Activated T-cell treated with anti-CD3 and anti-CD28 coated beads, Interleukin-2, amount 50 U/mL, for 72 hours (primary cell): ENCODE measurements at regions not wholly inside any gene's neighbourhood (a gene's known extent, or its start where the extent isn't known, plus 50 kb on each side); places are given as distances from the start of the nearest gene placed in this dataset.
A peak's percentile ranks its signal among the peaks of the same experiment; 100 is the strongest.

Experiments used
- ATAC-seq, 2 donors: fragments of 150-1000 bp; cut with Tn5 transposase; replicated peaks in 1 of 2; 2 replicates each; pipeline ENCODE4 v1.10.0; 2021; ENCODE audit warnings: moderate library complexity in 2 of 2, mild to moderate bottlenecking in 1 of 2
- DNase-seq, 2 donors: peaks; one replicate each; pipeline ENCODE4 v3.0.0; 2021 to 2022; ENCODE audit warnings: mixed read lengths in 1 of 2
- H3K27ac Mint-ChIP-seq: one replicate; pipeline ENCODE4 v1.8.0; 2022; ENCODE audit warnings: mild to moderate bottlenecking, moderate library complexity, mixed read lengths
- H3K27me3 Mint-ChIP-seq: one replicate; pipeline ENCODE4 v1.8.0; 2022; ENCODE audit warnings: low read depth, mixed read lengths
- H3K36me3 Mint-ChIP-seq, 2 donors: one replicate each; pipeline ENCODE4 v1.8.0; 2022; ENCODE audit warnings: mixed read lengths in 2 of 2, mild to moderate bottlenecking in 1 of 2; ENCODE audit not compliant: insufficient read depth in 2 of 2
- H3K4me1 Mint-ChIP-seq: one replicate; pipeline ENCODE4 v1.8.0; 2022; ENCODE audit warnings: low read depth, mixed read lengths
- H3K4me3 Mint-ChIP-seq, 2 donors: one replicate each; pipeline ENCODE4 v1.8.0; 2022; ENCODE audit warnings: mild to moderate bottlenecking in 2 of 2, mixed read lengths in 2 of 2, moderate library complexity in 2 of 2
- H3K9me3 Mint-ChIP-seq, 2 donors: one replicate each; pipeline ENCODE4 v1.8.0; 2022; ENCODE audit warnings: mixed read lengths in 2 of 2

DNA sequence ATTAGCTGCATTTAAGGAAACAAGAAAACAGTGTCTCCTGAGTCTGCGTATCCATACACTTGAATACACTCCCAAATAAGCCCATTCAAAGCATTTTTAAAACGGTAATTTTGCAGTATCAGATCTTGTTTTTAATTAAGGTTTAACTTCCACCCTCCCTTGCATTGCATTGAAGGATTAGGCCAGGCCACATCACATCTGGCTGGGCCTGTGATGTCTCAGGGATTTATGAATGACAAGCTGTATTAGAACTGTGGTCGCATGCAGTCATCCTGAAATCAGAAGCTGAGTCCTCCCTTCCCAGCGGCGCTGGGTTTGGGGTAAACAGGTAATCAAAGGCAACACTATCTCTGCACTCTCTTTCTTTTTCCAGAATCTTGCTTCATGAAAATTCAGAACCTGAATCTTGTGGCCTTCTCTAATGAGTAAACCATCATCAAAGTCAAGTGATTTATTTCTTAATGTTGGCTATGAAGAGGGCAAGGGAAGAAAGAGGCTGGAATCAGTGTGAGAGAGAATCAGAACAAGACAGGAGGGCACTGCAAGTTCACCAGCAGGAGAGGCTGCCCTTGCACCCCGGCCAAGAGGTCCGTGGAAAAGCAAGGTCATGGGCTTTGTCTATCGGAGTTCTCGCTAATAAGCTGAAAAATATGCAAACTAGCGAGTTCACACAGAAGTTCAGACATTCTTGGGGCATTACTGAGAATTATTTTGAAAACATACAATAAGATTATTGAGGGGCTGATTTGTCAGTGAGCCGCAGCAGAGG lies 80.0 kb upstream of the ZSWIM6 start:
- H3K27me3 Mint-ChIP-seq = peaks cover 14% of the 10 kb centered on the region
- peak in 1 of 2 donors; percentile 25 for ATAC-seq
- H3K36me3 Mint-ChIP-seq = peaks cover 0 to 3% of the 10 kb centered on the region in 2 donors
- no peak for DNase-seq
- H3K4me3 Mint-ChIP-seq = no peak overlapping the region
- no peak overlapping the region for H3K27ac Mint-ChIP-seq
- peaks cover 0 to 2% of the 10 kb centered on the region in 2 donors for H3K9me3 Mint-ChIP-seq
- H3K4me1 Mint-ChIP-seq = no peaks in the 10 kb centered on the region

DNA sequence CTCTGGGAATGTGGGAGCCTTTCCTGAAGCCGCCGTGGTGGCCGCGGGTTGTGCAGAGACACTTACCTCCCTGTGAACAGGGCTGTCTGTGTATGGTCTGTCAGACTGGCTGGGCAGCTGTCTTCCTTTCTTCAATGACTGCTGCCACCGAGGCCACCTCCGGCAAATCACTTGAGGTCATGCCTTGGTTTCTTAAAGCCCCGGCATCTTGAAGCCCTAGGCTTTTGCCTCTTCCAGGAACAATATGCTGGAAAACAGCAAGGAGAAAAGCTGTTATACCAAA lies 79.5 kb upstream of the ZSWIM6 start:
- DNase-seq = no peak
- Mint-ChIP-seq H3K9me3 (peaks cover 0 to 2% of the 10 kb centered on the region in 2 donors), H3K27me3 (peaks cover 14% of the 10 kb centered on the region), H3K36me3 (peaks cover 0 to 3% of the 10 kb centered on the region in 2 donors), H3K27ac (no peak overlapping the region), H3K4me3 (no peak overlapping the region), H3K4me1 (no peaks in the 10 kb centered on the region)
- ATAC-seq = no peak

GRCh38 chr5:61253547-61253946 lies 78.5 kb upstream of the ZSWIM6 start:
- H3K4me1 Mint-ChIP-seq = no peaks in the 10 kb centered on the region
- DNase-seq = no peak
- peaks cover 14% of the 10 kb centered on the region for H3K27me3 Mint-ChIP-seq
- H3K27ac Mint-ChIP-seq = no peak overlapping the region
- ATAC-seq = no peak
- peaks cover 0 to 2% of the 10 kb centered on the region in 2 donors for H3K9me3 Mint-ChIP-seq
- H3K36me3 Mint-ChIP-seq = peaks cover 0 to 3% of the 10 kb centered on the region in 2 donors
- no peak overlapping the region for H3K4me3 Mint-ChIP-seq

DNA sequence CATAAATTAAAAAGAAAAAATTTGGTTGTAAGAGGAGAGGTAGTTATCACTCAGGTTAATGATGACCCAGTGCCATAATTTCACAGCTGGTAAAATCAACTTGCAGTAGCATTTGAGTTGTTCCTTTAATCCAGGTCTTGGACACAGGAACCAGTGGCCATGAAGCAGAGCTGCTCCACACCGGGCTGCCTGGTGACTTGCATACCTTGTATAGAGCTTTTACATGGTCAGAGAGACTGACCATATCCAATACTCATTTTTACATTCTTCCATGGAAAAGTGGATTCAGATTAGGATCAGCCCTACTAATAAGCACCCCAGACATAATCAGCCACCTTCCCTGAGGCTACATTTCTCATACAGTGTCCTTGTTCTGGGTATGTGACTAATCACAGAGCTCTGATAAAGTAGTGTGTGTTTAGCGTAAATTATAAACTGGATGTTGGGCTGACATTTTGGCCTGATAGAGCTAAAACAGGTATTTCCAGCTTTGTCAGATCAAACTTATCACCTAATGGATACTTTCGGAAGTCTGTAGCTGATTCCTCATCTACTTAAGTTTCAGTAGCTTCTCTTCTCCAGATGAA lies 77.0 kb upstream of the ZSWIM6 start:
- Mint-ChIP-seq H3K27me3 (peaks cover 14% of the 10 kb centered on the region), H3K27ac (no peak overlapping the region), H3K4me1 (no peaks in the 10 kb centered on the region), H3K4me3 (no peak overlapping the region), H3K9me3 (no peaks in the 10 kb centered on the region), H3K36me3 (peaks cover 0 to 3% of the 10 kb centered on the region in 2 donors)
- no peak for ATAC-seq
- DNase-seq = no peak

- Mint-ChIP-seq H3K4me3 (no peak overlapping the region), H3K36me3 (no peaks in the 10 kb centered on the region), H3K27me3 (peaks cover 17% of the 10 kb centered on the region), H3K27ac (no peak overlapping the region), H3K9me3 (no peaks in the 10 kb centered on the region), H3K4me1 (no peaks in the 10 kb centered on the region)
- DNase-seq (no peak), ATAC-seq (no peak)
These were observed 75.6 kb upstream of the ZSWIM6 start for GRCh38 chr5:61256474-61256873.

- ATAC-seq = no peak
- Mint-ChIP-seq H3K27ac (no peak overlapping the region), H3K36me3 (no peaks in the 10 kb centered on the region), H3K27me3 (peaks cover 20% of the 10 kb centered on the region), H3K4me1 (no peaks in the 10 kb centered on the region), H3K4me3 (no peak overlapping the region), H3K9me3 (no peaks in the 10 kb centered on the region)
- DNase-seq = no peak
These were observed 74.6 kb upstream of the ZSWIM6 start for GRCh38 chr5:61257421-61257820.

GRCh38 chr5:61261136-61261535 lies 70.9 kb upstream of the ZSWIM6 start:
- no peaks in the 10 kb centered on the region for H3K9me3 Mint-ChIP-seq
- peaks cover 6% of the 10 kb centered on the region for H3K27me3 Mint-ChIP-seq
- no peaks in the 10 kb centered on the region for H3K36me3 Mint-ChIP-seq
- ATAC-seq = no peak
- no peak for DNase-seq
- no peak overlapping the region for H3K4me3 Mint-ChIP-seq
- no peak overlapping the region for H3K27ac Mint-ChIP-seq
- peaks cover 5% of the 10 kb centered on the region for H3K4me1 Mint-ChIP-seq

- peak in 1 of 2 donors; percentile 38 for ATAC-seq
- H3K36me3 Mint-ChIP-seq = no peaks in the 10 kb centered on the region
These were observed 70.0 kb upstream of the ZSWIM6 start for GRCh38 chr5:61262080-61262479.

GRCh38 chr5:61263072-61263471 lies 69.0 kb upstream of the ZSWIM6 start:
- H3K27ac Mint-ChIP-seq = no peak overlapping the region
- peak overlapping the region in 1 of 2 donors; percentile 15 for H3K4me3 Mint-ChIP-seq
- H3K27me3 Mint-ChIP-seq = peaks cover 6% of the 10 kb centered on the region
- no peak for DNase-seq
- H3K36me3 Mint-ChIP-seq = no peaks in the 10 kb centered on the region
- peaks cover 5% of the 10 kb centered on the region for H3K4me1 Mint-ChIP-seq
- no peaks in the 10 kb centered on the region for H3K9me3 Mint-ChIP-seq
- no peak for ATAC-seq

More at GRCh38 chr5:61262080-61262479, 70.0 kb upstream of the ZSWIM6 start:
- Mint-ChIP-seq H3K4me1 (peaks cover 5% of the 10 kb centered on the region), H3K27ac (no peak overlapping the region), H3K27me3 (peaks cover 6% of the 10 kb centered on the region), H3K9me3 (no peaks in the 10 kb centered on the region), H3K4me3 (no peak overlapping the region)
- no peak for DNase-seq

DNA sequence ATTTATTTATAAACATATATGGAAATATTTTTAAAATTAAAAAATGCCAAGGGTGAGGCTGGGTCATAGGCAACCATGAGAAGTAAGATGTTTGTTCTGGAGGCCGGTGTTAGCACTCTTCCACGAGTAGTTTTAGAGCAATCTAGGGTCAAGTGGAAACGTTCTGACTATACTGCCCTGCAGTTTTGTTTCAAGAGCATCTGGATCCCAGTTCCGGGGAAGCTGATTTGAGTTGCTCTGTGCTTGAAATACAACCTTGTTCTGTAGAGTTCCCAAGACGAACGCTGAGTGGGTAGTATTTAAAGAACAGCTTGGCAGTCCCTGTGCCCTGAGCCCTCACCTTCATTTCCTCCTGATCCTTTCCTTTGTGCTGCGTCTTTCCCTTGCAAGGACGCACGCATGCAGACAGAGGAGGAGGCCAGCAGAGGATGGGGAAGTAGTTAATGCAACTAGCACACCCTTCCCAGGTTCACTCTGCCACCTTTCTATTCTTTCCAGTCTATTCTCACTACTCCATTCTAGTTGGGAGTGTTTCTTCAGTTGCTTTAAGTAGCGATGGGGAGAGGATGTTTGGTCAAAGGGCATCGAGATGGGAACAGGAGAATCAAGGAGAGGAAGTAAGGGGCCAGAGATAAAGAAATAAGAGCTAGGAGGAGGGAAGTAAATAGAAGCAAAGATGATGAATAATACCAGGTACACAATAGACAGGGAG lies 68.3 kb upstream of the ZSWIM6 start:
- ATAC-seq (no peak), DNase-seq (no peak)
- Mint-ChIP-seq H3K4me1 (peaks cover 5% of the 10 kb centered on the region), H3K27ac (no peak overlapping the region), H3K4me3 (no peak overlapping the region), H3K27me3 (peaks cover 6% of the 10 kb centered on the region), H3K9me3 (no peaks in the 10 kb centered on the region), H3K36me3 (no peaks in the 10 kb centered on the region)

DNA sequence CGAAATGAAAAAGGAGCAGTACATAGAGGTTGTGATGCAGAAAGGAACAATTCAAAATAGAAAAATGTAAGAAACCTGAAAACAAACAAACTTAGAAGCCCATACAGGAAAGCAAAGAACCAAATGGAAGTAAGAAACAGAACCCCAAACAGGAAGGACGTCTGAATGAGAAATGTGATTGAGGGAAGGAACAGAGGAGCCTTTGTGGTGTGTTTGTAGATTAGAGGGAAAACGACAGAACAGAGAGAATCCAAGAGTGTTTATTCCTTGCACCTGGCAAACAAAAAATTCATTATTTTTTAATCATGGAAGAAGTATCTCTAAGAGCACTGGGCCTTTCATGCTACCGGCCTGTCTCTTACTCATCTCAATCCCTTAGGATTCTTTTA lies 67.8 kb upstream of the ZSWIM6 start:
- no peak overlapping the region for H3K4me3 Mint-ChIP-seq
- DNase-seq (no peak), ATAC-seq (no peak)
- H3K4me1 Mint-ChIP-seq = peaks cover 9% of the 10 kb centered on the region
- H3K27ac Mint-ChIP-seq = no peak overlapping the region
- H3K9me3 Mint-ChIP-seq = no peaks in the 10 kb centered on the region
- H3K36me3 Mint-ChIP-seq = no peaks in the 10 kb centered on the region
- H3K27me3 Mint-ChIP-seq = peaks cover 6% of the 10 kb centered on the region

DNA sequence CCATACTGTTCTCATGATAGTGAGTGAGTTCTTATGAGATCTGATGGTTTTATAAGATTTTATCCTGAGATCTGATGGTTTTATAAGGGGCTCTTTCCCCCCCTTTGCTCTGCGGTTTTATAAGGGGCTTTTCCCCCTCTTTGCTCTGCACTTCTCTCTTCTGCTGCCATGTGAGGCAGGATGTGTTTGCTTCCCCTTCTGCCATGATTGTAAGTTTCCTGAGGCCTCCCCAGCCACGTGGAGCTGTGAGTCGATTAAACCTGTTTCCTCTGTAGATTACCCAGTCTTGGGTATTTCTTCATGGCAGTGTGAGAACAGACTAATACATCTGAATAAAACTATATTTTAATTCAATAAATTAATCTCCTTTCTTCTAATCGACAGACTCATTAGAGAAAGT lies 64.9 kb upstream of the ZSWIM6 start:
- DNase-seq = no peak
- no peak for ATAC-seq
- H3K9me3 Mint-ChIP-seq = no peaks in the 10 kb centered on the region
- no peaks in the 10 kb centered on the region for H3K36me3 Mint-ChIP-seq
- H3K4me1 Mint-ChIP-seq = peaks cover 9% of the 10 kb centered on the region
- no peaks in the 10 kb centered on the region for H3K27me3 Mint-ChIP-seq
- no peak overlapping the region for H3K4me3 Mint-ChIP-seq
- no peak overlapping the region for H3K27ac Mint-ChIP-seq

DNA sequence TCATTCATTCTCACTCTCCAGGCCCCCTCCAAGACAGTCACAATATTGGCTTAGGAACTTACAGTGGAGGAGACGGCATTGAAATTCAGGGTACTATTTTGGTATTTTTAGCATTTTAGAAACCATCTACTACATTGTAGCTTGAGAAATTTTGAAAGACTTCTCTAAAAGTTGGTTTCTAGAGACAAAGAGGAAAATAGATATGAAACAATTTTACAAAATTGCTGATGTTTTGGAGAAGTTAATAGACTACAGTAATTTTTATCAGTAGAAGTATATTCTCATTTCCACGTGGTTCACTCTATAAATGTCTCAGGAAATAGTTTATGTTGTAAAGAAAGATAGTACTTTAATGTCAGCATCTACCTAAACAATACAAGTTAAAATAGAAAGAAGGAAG lies 63.2 kb upstream of the ZSWIM6 start:
- Mint-ChIP-seq H3K36me3 (no peaks in the 10 kb centered on the region), H3K27me3 (no peaks in the 10 kb centered on the region), H3K4me1 (peaks cover 4% of the 10 kb centered on the region), H3K4me3 (peak overlapping the region in 1 of 2 donors; percentile 25), H3K9me3 (no peaks in the 10 kb centered on the region), H3K27ac (no peak overlapping the region)
- ATAC-seq (no peak), DNase-seq (no peak)
